Parathyroid adenoma (tissue), 2 donors: ENCODE measurements at regions not wholly inside any gene's neighbourhood (a gene's known extent, or its start where the extent isn't known, plus 50 kb on each side); places are given as distances from the start of the nearest gene placed in this dataset.

ENCODE experiments used
- H2AFZ ChIP-seq: fragments of 300-600 bp; sonication (generic); one replicate; pipeline ENCODE4 v1.7.0; 2017; ENCODE audit warnings: antibody characterized with exemption, mild to moderate bottlenecking
- H3K27ac ChIP-seq: fragments of 300-600 bp; sonication (generic); one replicate; pipeline ENCODE4 v1.7.0; 2017
- H3K27me3 ChIP-seq: fragments of 300-600 bp; sonication (generic); one replicate; pipeline ENCODE4 v1.7.0; 2017; ENCODE audit warnings: low read length; ENCODE audit not compliant: control insufficient read depth, insufficient read depth
- H3K36me3 ChIP-seq: fragments of 300-600 bp; sonication (generic); one replicate; pipeline ENCODE4 v1.7.0; 2017; ENCODE audit warnings: low read length; ENCODE audit not compliant: control insufficient read depth, insufficient read depth
- H3K4me1 ChIP-seq: fragments of 300-600 bp; sonication (generic); one replicate; pipeline ENCODE4 v1.7.0; 2017; ENCODE audit warnings: control low read depth
- H3K4me2 ChIP-seq: fragments of 300-600 bp; sonication (generic); one replicate; pipeline ENCODE4 v1.7.0; 2017; ENCODE audit warnings: low read length
- H3K4me3 ChIP-seq: fragments of 300-600 bp; sonication (generic); one replicate; pipeline ENCODE4 v1.7.0; 2017; ENCODE audit warnings: low read depth, low read length
- H3K79me2 ChIP-seq: fragments of 300-600 bp; sonication (generic); one replicate; pipeline ENCODE4 v1.7.0; 2017; ENCODE audit warnings: control low read depth
- H3K9ac ChIP-seq: fragments of 300-600 bp; sonication (generic); one replicate; pipeline ENCODE4 v1.7.0; 2017; ENCODE audit warnings: mild to moderate bottlenecking
- H3K9me3 ChIP-seq: fragments of 300-600 bp; sonication (generic); one replicate; pipeline ENCODE4 v1.7.0; 2017; ENCODE audit warnings: low read length; ENCODE audit not compliant: control insufficient read depth
- TF ChIP-seq, protein P1 (sequence below): fragments of 300-600 bp; sonication (generic); IDR thresholded peaks from one replicate; pipeline ENCODE4 v1.7.0; 2017; ENCODE audit warnings: antibody characterized with exemption, mild to moderate bottlenecking
- donor health status: primary hyperparathyroidism.

DNA sequence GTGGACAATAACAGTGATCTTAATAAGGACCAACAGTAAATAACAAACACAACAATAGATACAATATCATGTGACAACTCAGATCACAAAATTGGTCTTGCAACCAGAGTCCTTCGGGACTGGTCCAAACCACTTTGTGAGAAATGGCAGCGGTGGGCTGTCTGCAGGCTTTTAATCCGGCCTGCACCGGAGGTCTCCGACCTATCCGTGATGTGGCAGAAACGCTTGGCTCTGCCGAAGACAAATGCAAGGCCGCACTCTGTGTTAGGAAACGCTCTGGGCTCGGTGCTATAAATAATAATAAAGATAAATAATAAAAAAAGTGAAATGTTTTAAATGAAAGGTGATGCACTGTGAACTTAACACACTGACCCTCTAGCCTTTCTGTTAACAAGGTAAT lies 810.6 kb upstream of the NR2F2 start:
- Histone ChIP-seq H3K36me3 (no peaks in the 10 kb centered on the region), H3K27ac (no peak overlapping the region), H2AFZ (no peak overlapping the region), H3K9me3 (no peaks in the 10 kb centered on the region), H3K4me3 (no peak overlapping the region), H3K79me2 (no peaks in the 10 kb centered on the region), H3K27me3 (no peaks in the 10 kb centered on the region), H3K4me1 (no peaks in the 10 kb centered on the region), H3K4me2 (no peak overlapping the region), H3K9ac (no peak overlapping the region)
- TF ChIP-seq, protein P1, sequence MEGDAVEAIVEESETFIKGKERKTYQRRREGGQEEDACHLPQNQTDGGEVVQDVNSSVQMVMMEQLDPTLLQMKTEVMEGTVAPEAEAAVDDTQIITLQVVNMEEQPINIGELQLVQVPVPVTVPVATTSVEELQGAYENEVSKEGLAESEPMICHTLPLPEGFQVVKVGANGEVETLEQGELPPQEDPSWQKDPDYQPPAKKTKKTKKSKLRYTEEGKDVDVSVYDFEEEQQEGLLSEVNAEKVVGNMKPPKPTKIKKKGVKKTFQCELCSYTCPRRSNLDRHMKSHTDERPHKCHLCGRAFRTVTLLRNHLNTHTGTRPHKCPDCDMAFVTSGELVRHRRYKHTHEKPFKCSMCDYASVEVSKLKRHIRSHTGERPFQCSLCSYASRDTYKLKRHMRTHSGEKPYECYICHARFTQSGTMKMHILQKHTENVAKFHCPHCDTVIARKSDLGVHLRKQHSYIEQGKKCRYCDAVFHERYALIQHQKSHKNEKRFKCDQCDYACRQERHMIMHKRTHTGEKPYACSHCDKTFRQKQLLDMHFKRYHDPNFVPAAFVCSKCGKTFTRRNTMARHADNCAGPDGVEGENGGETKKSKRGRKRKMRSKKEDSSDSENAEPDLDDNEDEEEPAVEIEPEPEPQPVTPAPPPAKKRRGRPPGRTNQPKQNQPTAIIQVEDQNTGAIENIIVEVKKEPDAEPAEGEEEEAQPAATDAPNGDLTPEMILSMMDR = no peak

DNA sequence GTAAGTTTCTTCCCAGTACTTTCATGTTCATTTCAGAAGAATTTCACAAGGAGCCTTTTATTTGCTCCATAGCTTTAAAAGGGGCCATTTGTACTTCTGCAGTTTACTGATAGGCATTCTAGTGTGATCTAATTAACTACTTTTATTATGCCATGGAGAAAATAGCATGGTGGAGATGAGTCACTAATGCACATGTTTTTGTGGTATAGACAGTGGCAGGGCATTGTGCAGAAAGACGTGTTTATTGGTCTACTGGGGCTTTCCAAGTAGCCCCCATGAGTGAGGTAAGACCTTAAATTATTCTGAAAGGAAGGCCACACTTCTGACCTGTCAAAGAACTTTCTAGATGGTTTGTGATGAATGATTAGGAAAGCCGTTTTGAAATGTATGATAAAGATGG lies 810.0 kb upstream of the NR2F2 start:
- H3K27ac ChIP-seq = no peak overlapping the region

DNA sequence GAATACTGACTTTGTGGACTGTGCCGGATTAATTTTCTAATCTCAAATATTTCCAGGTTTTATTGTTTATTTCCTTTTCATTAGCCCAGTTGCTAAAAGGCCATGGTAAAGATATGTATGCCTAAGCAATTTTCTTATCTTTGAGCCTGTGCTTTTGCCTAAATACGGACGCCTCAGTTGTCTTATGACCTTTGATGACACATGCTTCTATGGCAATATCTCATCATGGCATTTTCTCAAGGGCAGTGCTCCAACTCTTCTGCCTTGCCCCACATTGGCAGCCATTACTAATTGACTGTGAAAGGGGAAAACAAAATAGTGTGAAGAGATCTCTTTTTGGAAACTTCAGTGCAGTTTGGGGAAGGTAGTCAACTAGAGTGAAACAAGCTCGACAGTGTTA lies 809.6 kb upstream of the NR2F2 start:
- Histone ChIP-seq H3K9me3 (no peaks in the 10 kb centered on the region), H3K9ac (no peak overlapping the region), H3K4me1 (no peaks in the 10 kb centered on the region), H3K4me3 (no peak overlapping the region), H3K36me3 (no peaks in the 10 kb centered on the region), H3K27me3 (no peaks in the 10 kb centered on the region), H3K27ac (no peak overlapping the region), H2AFZ (no peak overlapping the region), H3K4me2 (no peak overlapping the region), H3K79me2 (no peaks in the 10 kb centered on the region)
- TF ChIP-seq, protein P1 = no peak

More for the DNA sequence above, 810.0 kb upstream of the NR2F2 start:
- H2AFZ ChIP-seq = no peak overlapping the region
- no peaks in the 10 kb centered on the region for H3K36me3 ChIP-seq
- no peaks in the 10 kb centered on the region for H3K27me3 ChIP-seq
- TF ChIP-seq, protein P1 = no peak
- H3K4me3 ChIP-seq = no peak overlapping the region
- H3K79me2 ChIP-seq = no peaks in the 10 kb centered on the region
- H3K9me3 ChIP-seq = no peaks in the 10 kb centered on the region
- H3K4me2 ChIP-seq = no peak overlapping the region
- no peak overlapping the region for H3K9ac ChIP-seq
- H3K4me1 ChIP-seq = no peaks in the 10 kb centered on the region

DNA sequence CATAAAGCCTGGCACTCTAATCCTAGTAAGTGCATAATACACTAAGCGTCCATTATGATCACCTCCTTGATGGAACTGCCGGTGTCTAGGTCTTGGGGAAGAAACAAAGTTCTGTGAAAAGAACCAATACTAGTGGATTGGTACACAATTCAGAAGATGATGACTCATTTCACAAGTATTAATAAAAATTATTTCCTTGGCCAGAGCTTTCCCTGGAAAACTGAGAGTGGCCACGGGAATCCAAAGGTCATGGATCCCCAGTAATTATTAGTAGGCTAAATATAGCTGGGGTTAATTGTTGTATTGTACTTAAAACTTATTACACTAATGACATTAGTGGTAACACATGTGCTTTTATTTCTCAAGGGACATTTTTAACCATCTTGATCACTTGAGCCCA lies 808.0 kb upstream of the NR2F2 start:
- H3K27me3 ChIP-seq = no peaks in the 10 kb centered on the region
- TF ChIP-seq, protein P1 = no peak
- H3K27ac ChIP-seq = no peak overlapping the region
- no peaks in the 10 kb centered on the region for H3K9me3 ChIP-seq
- H3K4me2 ChIP-seq = no peak overlapping the region
- H3K4me3 ChIP-seq = no peak overlapping the region
- no peaks in the 10 kb centered on the region for H3K36me3 ChIP-seq
- no peaks in the 10 kb centered on the region for H3K79me2 ChIP-seq
- no peak overlapping the region for H3K9ac ChIP-seq
- H2AFZ ChIP-seq = no peak overlapping the region
- no peaks in the 10 kb centered on the region for H3K4me1 ChIP-seq

- H2AFZ ChIP-seq = no peak overlapping the region
- H3K4me2 ChIP-seq = no peak overlapping the region
- no peak overlapping the region for H3K27ac ChIP-seq
- no peaks in the 10 kb centered on the region for H3K79me2 ChIP-seq
- no peaks in the 10 kb centered on the region for H3K4me1 ChIP-seq
- no peak overlapping the region for H3K4me3 ChIP-seq
- H3K36me3 ChIP-seq = no peaks in the 10 kb centered on the region
- H3K27me3 ChIP-seq = no peaks in the 10 kb centered on the region
- no peak overlapping the region for H3K9ac ChIP-seq
- no peaks in the 10 kb centered on the region for H3K9me3 ChIP-seq
- TF ChIP-seq, protein P1 = no peak
Measured at GRCh38 chr15:95528920-95529319, 801.6 kb upstream of the NR2F2 start.
